Brain microvascular endothelial cell (primary cell): ENCODE measurements at regions not wholly inside any gene's neighbourhood (a gene's known extent, or its start where the extent isn't known, plus 50 kb on each side); places are given as distances from the start of the nearest gene placed in this dataset.

ENCODE experiments used
- DNase-seq: peaks from one replicate; pipeline ENCODE4 v3.0.0-alpha.2; 2020
- H3K27ac ChIP-seq: fragments of 250-450 bp; sonication (Bioruptor Pico); 2 replicates; pipeline ENCODE4 v1.5.1; 2020; ENCODE audit warnings: mild to moderate bottlenecking, moderate library complexity
- H3K27me3 ChIP-seq: fragments of 250-450 bp; sonication (Bioruptor Pico); replicated peaks from 2 replicates; pipeline ENCODE4 v1.5.1; 2020; ENCODE audit warnings: mild to moderate bottlenecking
- H3K36me3 ChIP-seq: fragments of 250-450 bp; sonication (Bioruptor Pico); replicated peaks from 2 replicates; pipeline ENCODE4 v1.5.1; 2020; ENCODE audit warnings: mild to moderate bottlenecking
- H3K4me3 ChIP-seq: 2 replicates; pipeline ENCODE4 v1.5.1; 2011; ENCODE audit warnings: low read depth, mild to moderate bottlenecking, control low read depth, low read length, moderate library complexity
- CTCF ChIP-seq: IDR thresholded peaks from 2 replicates; pipeline ENCODE4 v1.5.1; 2011; ENCODE audit warnings: low read depth, mild to moderate bottlenecking, moderate library complexity, low read length, control low read depth, inconsistent platforms; ENCODE audit errors: missing control alignments
- in situ Hi-C: cut with HindIII; loops from 2 replicates; pipeline ENCODE4 v1.10.0; 2017; ENCODE audit warnings: low sequenced_read_pairs, low pct_ligation_motif_present

- H3K27me3 ChIP-seq = no peaks in the 10 kb centered on the region
- no peak for TF ChIP-seq CTCF
- no peaks in the 10 kb centered on the region for H3K36me3 ChIP-seq
- H3K27ac ChIP-seq = no peak overlapping the region
- H3K4me3 ChIP-seq = no peak overlapping the region
- in situ Hi-C loops = no loop called here
- DNase-seq = no peak
Observed at GRCh38 chr2:200158647-200159356, 147.7 kb upstream of the SPATS2L start.

- no peaks in the 10 kb centered on the region for H3K36me3 ChIP-seq
- H3K27ac ChIP-seq = no peak overlapping the region
- no peaks in the 10 kb centered on the region for H3K27me3 ChIP-seq
- DNase-seq = no peak
- in situ Hi-C loops = no loop called here
- TF ChIP-seq CTCF = no peak
- no peak overlapping the region for H3K4me3 ChIP-seq
Observed at GRCh38 chr2:200159357-200159707, 147.2 kb upstream of the SPATS2L start.

- H3K36me3 ChIP-seq = no peaks in the 10 kb centered on the region
- TF ChIP-seq CTCF = no peak
- in situ Hi-C loops = no loop called here
- no peaks in the 10 kb centered on the region for H3K27me3 ChIP-seq
- H3K4me3 ChIP-seq = no peak overlapping the region
- DNase-seq = peak; percentile 48
- H3K27ac ChIP-seq = no peak overlapping the region
Observed at GRCh38 chr2:200159829-200160781, 146.4 kb upstream of the SPATS2L start.

GRCh38 chr2:200161458-200161857 is 145.0 kb upstream of the SPATS2L start:
- no peak overlapping the region for H3K4me3 ChIP-seq
- no peak for DNase-seq
- TF ChIP-seq CTCF = no peak
- no peaks in the 10 kb centered on the region for H3K36me3 ChIP-seq
- no peaks in the 10 kb centered on the region for H3K27me3 ChIP-seq
- no peak overlapping the region for H3K27ac ChIP-seq
- in situ Hi-C loops = no loop called here

- DNase-seq = no peak
- in situ Hi-C loops = no loop called here
- TF ChIP-seq CTCF = no peak
- H3K27me3 ChIP-seq = no peaks in the 10 kb centered on the region
- no peak overlapping the region for H3K4me3 ChIP-seq
- no peak overlapping the region for H3K27ac ChIP-seq
- H3K36me3 ChIP-seq = no peaks in the 10 kb centered on the region
Observed at GRCh38 chr2:200165687-200166086, 140.8 kb upstream of the SPATS2L start.
